ENCODE measurements at regions not wholly inside any gene's neighbourhood (a gene's known extent, or its start where the extent isn't known, plus 50 kb on each side); places are given as distances from the start of the nearest gene placed in this dataset.

- TF ChIP-seq KDM1A (IDR thresholded peaks at IDR 0.05; ENCODE audit: low read depth): no peak
- no peak for TF ChIP-seq CHD2 (IDR thresholded peaks at IDR 0.05; ENCODE audit: low read length, partially characterized antibody)
- TF ChIP-seq CBX8 (IDR thresholded peaks at IDR 0.05): no peak
- TF ChIP-seq PHF8 (IDR thresholded peaks at IDR 0.05; ENCODE audit: borderline replicate concordance, low read depth): no peak
- TF ChIP-seq CTCF (IDR thresholded peaks at IDR 0.05): no peak
- no peak for TF ChIP-seq KDM5A (IDR thresholded peaks at IDR 0.05)
- no peak for TF ChIP-seq REST (IDR thresholded peaks at IDR 0.05)
- TF ChIP-seq NFE2L2 (conservative IDR thresholded peaks at IDR 0.05; ENCODE audit: low read length): no peak
- TF ChIP-seq HDAC2 (IDR thresholded peaks at IDR 0.05): no peak
- no peak for TF ChIP-seq GATA3 (IDR thresholded peaks at IDR 0.05; ENCODE audit: borderline replicate concordance)
- no peak for TF ChIP-seq ESRRA (IDR thresholded peaks at IDR 0.05; ENCODE audit: borderline replicate concordance, low read length)
- TF ChIP-seq CEBPB (IDR thresholded peaks at IDR 0.05): no peak
- no peak for TF ChIP-seq RNF2 (IDR thresholded peaks at IDR 0.05; ENCODE audit: borderline replicate concordance, low read depth)
- no peak for TF ChIP-seq POLR2A (IDR thresholded peaks at IDR 0.05; ENCODE audit: low read length)
Measured at GRCh38 chr12:83462419-83462818, 775.7 kb downstream of the TMTC2 start.

All from A549 (cell line).